HG03565 (cell line): ENCODE measurements at regions not wholly inside any gene's neighbourhood (a gene's known extent, or its start where the extent isn't known, plus 50 kb on each side); places are given as distances from the start of the nearest gene placed in this dataset.
A peak's percentile ranks its signal among the peaks of the same experiment; 100 is the strongest.

Source experiments
- ATAC-seq: cut with Tn5 transposase; IDR thresholded peaks from one replicate; pipeline ENCODE4 v1.9.1; 2021; ENCODE audit warnings: mild to moderate bottlenecking, moderate library complexity; ENCODE audit not compliant: unreplicated experiment

DNA sequence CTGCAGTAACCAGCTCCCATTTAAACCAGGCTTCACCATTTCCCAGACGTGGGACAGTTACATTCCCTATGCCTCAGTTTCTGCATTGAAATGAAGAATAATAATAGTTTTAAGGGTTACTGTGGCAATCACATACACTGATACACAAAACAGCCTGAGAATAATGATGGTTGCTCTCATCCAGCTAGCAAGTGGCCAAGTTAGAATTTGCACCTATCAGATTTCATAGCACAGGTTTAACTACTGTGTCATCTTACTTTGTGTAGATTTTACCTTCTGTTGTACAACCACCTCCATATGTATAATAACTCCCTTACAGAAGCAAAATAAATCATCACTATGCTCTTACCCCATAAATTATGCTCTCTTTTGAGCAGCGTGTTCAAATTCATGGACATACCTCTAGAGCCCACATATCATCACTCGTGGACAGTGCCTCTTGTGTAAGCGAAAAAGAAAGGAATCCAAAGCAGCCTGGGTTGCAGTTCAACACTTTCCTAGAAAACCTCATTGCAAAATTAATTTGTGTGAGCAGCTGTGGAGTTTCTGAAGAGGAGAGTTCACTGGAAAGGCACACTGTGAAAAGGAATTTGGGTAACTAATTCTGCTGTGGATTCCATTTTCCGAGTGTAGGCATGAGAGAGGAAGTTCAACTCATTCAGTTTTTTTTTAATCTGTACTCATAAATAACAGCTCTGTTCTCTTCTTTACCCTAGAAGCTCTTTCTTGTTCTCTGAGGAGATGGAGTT is 492.5 kb downstream of the ARL4A start:
- ATAC-seq, result no peak

DNA sequence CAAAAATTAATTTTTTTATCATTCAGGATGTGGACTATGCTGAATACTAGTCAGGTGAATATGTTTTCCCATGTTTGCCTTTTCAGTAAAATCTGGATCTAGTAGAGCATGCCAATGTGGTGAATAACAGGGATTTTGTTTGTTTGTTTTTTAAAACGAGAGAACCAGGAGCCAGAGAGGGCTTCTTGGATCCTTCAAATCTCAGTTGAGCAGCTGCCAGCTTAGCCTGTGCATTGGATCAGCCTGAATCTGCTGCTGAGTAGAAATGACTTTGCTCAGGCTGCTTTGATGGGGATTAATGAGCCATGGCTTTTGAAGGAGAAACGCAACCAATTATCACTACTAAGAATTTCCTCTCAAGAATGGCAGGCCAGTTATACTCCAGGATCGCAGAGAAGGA is 493.8 kb downstream of the ARL4A start:
- ATAC-seq, result no peak

DNA sequence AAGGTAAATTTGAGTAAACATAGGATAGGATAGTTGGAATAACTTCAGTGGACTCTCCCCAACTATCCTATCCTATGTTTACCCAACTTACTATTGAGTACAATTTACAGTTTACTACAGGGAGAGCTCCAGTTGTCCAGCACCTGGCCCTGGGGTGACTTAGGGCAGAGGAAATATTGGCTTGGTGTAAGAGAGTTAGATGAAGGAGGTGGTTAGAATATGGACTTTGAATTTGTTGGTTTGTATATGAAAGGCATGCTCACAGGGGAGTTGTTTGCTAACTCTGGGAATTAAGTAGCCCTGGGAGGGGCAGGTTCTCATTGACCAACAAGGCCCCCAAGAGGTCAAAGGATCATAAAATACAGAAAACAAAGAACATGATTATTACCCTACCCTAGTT is 497.7 kb downstream of the ARL4A start:
- no peak for ATAC-seq

DNA sequence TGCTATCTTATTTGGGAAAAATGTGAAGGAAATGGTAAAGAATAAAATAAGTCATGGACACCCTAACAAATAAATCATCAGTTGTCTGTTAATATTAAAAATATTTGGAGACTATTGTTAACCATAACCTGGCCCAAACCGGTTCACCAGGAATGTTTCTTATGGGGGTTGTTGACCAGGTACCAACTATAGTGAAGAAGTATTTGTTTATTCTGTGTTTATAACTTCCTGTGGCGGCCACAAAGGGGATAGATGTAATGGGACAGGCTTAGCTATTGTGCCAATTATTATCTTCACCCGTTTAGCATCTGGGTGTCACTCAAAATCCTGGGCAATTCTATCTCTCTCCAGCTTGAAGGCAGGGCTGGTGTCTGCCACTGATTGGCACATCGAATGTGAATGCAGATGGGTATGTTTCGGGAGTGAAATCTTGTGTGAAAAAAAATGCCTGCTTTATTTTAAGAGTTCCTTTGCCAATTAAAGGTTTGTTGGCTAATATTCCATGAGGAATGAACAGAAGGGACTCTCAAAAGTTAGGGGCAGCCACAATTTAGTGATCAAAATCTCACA is 500.9 kb downstream of the ARL4A start:
- ATAC-seq, result no peak

DNA sequence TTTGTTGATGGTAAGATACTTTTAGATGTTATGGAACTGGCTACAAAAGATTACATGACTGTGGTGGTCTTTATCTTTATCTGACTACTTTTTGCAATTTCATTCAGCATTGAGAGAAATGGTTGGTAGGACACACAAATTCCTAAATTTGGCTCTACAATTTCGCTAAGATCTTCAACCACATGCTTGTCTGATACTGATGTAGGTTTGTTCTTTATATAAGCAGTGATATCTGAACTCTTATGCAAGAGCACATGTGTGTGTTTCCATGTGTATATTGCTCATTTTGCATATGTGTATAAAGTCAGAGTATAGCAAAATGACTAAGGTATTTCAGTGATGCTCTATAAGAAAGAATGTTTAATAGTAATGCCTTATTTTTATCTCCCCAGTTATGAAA is 501.5 kb downstream of the ARL4A start:
- ATAC-seq, result no peak

DNA sequence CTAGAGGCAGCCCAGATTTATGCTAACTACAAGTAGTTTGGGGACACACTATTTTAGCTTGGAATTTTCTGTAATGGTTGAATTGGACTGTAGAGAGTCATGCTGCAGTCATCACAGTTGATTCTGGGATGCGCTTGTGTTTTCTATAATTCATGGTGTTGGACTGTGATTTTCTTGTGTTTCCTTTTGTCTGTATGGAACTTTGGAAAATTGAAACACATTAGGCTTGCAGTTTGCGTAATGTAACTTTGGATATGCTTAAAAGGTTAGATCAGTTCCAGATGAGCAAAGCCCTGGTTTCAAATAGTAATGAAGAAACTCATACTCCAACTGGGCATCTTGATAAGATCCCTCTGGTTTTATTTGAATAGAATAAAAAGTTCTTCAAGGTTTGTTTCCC is 502.2 kb downstream of the ARL4A start:
- ATAC-seq, result no peak

DNA sequence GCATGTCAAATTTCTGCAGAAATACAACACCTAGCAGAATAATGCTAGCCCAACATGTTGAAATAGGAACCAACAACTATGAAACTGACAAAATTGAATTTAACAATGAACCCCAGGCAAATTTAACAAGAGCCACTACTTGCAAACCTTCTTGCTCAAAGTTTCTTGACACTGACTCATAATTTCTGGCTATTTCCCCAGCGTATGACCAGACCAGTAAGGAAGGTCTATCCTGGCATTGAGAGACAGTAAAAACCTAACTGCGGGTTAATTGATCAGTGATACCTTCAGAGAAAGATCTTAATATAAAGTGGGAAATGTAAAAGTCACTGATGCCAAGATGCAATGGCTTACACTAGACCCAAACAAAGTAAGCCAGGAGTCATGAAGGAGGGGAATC is 510.1 kb downstream of the ARL4A start:
- ATAC-seq, result no peak

DNA sequence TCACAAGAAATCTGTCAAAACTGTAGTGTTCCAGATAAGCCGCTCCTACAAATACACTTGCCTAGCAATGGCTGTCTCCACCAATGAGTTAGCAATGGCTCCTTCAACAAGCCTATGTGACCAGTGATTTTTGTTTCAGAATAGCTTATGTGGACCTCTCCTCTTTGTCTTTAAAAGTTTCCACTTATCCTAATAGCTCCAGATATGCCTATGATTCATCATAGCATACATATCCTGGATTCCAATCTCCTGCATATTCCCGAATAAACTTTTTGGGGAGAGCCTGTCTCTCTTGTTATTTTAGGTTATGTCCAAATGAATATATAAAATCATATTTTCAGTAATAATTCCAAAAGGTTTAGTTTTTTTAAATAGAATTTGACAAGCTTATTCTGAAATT is 510.6 kb downstream of the ARL4A start:
- ATAC-seq, result no peak

DNA sequence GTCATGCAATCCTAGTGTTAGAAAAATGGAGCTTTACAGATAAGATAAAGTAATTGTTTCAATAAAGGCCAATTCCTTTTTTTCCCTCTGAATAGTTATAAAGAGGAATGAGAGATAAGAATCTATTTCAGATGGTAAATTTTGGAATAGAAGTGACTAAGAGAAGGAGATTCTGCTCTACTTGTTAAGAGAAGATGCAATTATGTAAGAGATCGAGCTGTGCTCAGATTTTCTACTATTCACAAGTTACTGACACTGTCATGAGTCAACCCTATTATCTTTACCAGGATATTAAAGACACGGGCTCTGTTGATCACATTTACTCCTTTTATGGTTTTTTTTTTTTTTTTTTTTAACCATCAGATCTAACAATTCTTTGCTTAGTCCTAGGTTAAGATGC is 511.3 kb downstream of the ARL4A start:
- ATAC-seq, result no peak

DNA sequence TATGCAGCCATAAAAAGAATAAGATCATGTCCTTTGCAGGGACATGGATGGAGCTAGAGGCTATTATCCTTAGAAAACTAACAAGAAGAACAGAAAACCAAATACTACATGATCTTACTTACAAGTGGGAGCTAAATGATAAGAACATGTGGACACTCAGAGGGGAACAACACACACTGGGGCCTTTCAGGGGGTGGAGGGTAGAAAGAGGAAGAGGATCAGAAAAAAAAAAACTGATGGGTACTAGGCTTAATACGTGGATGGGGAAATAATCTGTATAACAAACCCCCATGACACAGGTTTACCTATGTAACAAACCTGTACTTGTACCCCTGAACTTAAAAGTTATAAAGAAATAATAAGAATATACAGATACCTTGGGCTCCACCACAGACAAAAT is 514.2 kb downstream of the ARL4A start:
- no peak for ATAC-seq

DNA sequence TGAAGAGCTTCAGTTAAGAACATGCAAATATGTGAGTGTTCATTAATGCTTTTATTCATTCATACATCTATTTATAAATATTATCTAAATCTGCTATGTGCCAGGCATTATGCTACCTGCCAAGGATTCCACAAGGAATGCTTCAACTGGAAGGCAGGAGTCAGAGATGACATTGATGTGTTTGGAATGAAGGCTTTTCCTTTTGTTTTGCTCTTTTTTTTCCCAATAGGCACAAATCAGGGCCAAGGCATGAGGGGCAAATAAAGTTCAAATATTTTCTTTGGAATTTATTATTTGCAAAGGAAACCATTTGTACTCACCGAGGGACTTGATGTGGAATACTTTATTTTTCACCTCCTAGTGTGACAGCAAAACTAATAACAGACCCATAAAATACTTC is 530.3 kb downstream of the ARL4A start:
- ATAC-seq, result no peak

DNA sequence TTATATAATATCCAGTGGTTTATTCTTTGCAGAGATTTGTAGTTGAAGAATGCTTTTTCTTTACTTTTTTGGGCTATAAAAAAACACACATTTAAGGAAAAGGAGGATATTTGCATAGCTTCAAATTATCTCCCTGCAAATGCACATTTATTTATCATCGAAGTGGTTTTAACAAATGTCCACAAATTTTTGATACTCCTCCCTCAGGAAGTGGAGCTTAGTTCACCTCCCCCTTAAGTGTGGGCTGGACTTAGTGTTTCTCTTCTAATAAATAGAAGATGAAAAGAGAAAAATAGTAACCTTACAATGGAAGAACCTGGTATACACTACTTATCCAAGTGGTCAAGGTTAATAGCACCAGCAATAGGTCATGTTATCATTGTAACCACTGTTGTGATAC is 537.6 kb downstream of the ARL4A start:
- no peak for ATAC-seq

DNA sequence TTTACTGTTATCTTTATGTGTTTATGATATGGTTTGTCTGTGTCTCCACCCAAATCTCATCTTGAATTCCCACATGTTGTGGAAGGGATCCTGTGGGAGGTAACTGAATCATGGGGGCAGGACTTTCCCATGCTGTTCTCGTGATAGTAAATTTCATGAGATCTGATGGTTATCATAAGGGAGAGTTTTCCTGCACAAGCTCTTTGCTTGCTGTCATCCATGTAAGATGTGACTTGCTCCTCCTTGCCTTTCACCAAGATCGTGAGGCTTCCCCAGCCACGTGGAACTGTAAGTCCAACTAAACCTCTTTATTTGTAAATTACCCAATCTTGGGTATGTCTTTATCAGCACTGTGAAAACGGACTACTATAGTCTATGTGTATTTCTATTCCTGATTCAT is 539.0 kb downstream of the ARL4A start:
- no peak for ATAC-seq

DNA sequence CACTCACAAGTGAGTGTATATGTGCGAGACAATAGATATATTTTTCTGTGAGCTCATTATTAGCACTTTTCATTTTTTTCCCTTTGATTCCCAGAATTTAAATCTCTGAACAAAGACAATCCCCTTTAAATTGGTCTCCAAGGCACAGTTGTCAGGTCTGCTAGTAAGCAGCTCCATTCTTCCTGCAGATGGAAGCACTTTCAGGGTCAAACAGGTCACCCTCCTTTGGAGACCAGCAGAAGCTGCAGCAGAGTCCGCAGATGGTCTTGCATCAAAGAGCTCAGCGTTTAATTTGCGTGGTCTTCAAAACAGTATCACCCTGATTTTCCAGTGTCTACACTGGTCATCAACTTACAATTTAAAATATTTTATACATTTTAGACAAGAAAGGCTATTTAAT is 543.8 kb downstream of the ARL4A start:
- ATAC-seq, result no peak

DNA sequence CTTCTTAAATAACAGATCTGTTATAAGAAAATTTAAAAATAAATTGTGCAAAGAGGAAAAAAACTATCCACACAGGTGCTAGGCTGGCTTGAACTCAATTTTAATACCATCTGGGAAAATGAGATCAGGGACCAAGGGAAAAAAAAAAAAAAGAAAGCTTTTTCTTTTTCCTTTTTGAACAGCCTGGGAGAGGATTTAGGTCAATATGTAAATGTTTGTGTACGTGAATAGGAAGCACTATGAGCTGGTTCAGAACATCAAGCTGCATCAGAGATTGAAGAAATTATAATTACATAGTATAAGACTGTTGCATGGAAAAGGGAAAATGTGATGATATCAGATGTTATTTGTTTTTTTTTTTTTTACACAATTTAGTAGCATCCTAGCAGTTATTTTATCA is 548.0 kb downstream of the ARL4A start:
- ATAC-seq, result no peak

DNA sequence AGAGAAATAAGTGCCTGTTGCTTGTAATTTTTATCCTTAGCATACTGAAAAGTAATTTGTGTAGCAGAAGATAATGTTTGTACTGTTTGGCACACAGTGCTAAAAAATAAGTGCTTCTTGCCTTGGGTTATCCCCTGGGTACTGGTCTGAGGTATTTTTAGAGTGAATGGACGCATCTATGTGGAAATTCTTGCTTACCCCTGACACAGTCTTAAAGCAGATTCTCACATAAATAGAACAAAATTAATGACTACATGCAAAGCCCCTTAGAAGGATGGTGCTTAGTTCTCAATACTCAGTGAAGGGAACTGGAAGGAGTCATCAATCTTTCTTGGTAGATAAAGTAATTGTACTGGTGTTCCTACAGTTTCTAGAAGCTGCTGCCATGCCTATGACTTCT is 548.6 kb downstream of the ARL4A start:
- ATAC-seq, result no peak

DNA sequence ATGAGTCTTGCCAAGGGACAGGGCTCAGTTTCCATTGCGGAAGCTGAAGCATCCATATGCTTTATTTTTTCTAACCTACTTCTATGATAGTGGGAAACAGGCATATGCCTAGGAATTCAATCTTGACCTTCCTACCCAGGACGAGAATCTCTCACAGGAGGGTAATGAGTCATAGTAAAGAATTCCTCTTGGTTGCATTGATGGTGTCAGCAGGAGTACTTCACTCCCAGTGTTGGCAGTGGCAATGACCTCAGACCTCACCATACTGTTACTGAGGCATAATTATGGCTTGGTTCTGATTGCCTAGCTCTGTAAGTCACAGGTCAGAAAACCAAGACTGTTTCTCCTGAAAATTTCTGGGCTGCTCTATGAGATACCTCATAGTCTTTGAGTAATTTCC is 552.9 kb downstream of the ARL4A start:
- ATAC-seq, result no peak

DNA sequence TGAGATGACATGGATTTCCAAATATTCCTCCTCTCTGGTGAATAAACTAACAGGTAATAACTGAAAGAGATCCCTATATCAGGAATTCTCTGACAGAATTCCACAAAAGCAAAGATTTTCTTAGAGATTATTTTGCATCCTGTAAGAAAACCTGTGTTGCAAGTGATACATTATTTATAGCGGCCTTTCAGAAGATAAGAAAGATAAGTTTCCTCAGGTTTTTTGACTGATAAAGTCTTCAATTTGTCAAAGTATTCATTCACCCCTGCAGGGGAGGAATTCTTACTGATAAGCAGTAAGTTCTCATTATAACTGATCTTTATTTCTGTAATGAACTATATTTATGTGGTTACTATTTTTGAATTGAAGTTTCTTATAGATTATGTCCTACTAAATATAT is 554.0 kb downstream of the ARL4A start:
- ATAC-seq, result no peak

DNA sequence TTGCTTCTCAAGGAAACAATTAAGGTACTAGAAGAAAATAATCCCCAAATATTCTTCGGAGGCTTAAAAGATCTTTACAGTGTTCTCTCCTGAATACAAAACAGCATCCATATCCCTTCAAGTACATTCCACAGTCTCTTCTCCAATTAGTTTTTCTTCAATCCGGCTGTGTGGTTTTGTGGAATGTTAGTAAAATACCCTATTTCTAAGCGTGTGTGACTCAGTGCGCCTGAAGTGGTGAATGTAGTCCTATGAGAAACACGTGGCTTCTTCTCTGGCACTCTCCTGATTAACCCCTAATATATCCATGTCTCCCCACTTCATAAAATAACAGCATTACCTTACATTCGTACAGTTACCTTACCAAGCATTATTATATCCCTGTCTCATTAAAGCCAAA is 570.2 kb downstream of the ARL4A start:
- ATAC-seq, result no peak

DNA sequence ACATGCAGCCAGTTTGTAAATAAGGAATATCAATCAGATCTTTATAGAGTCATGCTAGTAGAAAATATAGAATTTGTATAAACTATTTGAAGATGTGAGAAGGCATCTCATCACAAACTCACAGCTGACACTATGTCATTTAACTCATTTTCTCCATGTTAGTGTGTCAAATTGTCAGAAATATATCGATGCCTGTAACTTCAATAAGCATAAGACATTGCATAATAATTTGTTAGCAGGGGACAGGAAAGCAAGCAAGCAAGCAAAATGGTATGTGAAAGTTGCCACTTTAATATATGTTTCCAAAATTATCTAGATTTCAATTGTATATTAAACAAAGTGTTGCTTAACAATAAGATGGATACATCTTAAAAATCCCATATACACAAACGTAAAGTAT is 571.0 kb downstream of the ARL4A start:
- no peak for ATAC-seq

DNA sequence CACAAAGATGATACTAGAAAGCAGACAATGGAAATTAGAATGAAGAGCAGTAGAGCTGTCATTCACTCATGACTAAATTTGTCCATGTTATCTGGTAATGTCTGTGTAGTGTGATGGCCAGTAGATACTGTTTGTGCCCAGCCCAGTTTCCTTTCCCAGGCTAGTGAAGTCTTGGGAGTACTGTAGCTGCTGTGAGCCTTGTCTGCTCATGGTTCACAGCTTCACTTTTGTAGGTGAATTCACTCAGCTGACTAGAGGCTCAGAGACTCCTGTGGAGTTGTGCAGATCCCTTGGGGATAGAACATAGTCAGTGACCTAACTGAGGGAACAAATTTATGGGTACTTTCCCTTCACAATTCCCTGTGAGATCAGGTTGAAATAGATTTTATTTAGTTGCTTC is 572.5 kb downstream of the ARL4A start:
- no peak for ATAC-seq

DNA sequence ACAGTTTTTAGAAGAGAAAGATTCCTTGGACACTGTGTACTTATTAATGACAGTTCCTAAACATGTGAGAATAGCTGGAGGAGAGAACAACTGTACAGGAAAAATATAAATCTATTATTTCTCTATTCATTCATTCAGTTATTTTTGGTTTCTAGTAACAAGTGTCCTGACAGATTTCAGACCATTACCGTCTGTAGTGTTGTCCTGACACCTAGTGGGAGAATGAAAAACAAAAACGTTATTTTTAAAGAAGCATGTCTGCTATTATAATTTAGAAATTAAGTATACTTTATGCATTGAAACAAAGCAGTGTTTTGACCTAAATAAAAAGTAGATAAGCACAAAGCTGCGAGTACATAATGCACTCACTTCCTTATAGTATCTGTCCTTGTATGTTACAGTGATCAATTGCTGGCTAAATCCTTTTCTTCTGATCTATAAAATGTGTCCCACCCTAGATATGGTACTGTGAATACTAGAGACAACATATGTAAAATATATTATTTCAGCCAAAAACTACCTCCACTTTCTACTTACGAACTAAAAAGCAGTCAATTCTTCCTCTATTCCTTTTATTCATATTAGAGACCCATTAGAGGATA is 575.6 kb downstream of the ARL4A start:
- peak; percentile 59 for ATAC-seq

DNA sequence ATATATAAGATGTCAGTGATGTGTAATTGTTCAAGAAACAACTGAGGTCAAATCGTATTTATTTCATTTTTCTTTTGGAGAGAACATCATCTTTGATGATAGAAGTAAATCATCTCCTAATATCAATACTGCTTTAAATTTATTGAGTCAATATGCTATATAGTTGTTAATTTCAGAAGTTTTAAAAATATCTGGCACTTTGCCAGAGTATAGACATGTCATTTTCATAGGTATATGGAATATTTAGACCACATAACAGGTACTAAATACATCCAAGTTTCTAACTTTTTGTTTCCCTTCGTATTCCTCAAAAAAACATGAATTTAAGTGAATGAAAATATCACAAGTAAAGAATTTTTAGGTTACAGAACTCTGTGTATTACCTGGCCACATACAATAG is 577.8 kb downstream of the ARL4A start:
- no peak for ATAC-seq
